HUES6 (cell line): ENCODE measurements at regions not wholly inside any gene's neighbourhood (a gene's known extent, or its start where the extent isn't known, plus 50 kb on each side); places are given as distances from the start of the nearest gene placed in this dataset.

ENCODE experiments used
- H3K27ac ChIP-seq: 2 replicates; pipeline ENCODE4 v1.7.0; 2013; ENCODE audit warnings: low read depth, mild to moderate bottlenecking, low read length, inconsistent platforms
- H3K27me3 ChIP-seq: 2 replicates; pipeline ENCODE4 v1.6.1; 2013; ENCODE audit warnings: low read length; ENCODE audit not compliant: control insufficient read depth, insufficient read depth
- H3K36me3 ChIP-seq: 2 replicates; pipeline ENCODE4 v1.6.1; 2013; ENCODE audit warnings: low read length; ENCODE audit not compliant: control insufficient read depth, insufficient read depth
- H3K4me1 ChIP-seq: 2 replicates; pipeline ENCODE4 v1.6.1; 2013; ENCODE audit warnings: low read length; ENCODE audit not compliant: control insufficient read depth, insufficient read depth
- H3K4me3 ChIP-seq: 2 replicates; pipeline ENCODE4 v1.5.1; 2013; ENCODE audit warnings: low read depth, low read length
- H3K9ac ChIP-seq: one replicate; pipeline ENCODE4 v1.6.1; 2013; ENCODE audit warnings: mild to moderate bottlenecking, low read length
- H3K9me3 ChIP-seq: 2 replicates; pipeline ENCODE4 v1.6.1; 2013; ENCODE audit warnings: low read depth, low read length; ENCODE audit not compliant: control insufficient read depth, insufficient read depth

- no peaks in the 10 kb centered on the region for H3K36me3 ChIP-seq
- H3K27me3 ChIP-seq = no peaks in the 10 kb centered on the region
These were observed 458.5 kb upstream of the DEPDC1 start for GRCh38 chr1:68955424-68955823.

GRCh38 chr1:68958958-68959357 is 462.1 kb upstream of the DEPDC1 start:
- Histone ChIP-seq H3K27me3 (no peaks in the 10 kb centered on the region), H3K4me3 (no peak overlapping the region), H3K36me3 (no peaks in the 10 kb centered on the region), H3K9me3 (no peaks in the 10 kb centered on the region), H3K9ac (no peak overlapping the region), H3K4me1 (peaks cover 22% of the 10 kb centered on the region), H3K27ac (no peak overlapping the region)

More at GRCh38 chr1:68955424-68955823, 458.5 kb upstream of the DEPDC1 start:
- Histone ChIP-seq H3K9me3 (no peaks in the 10 kb centered on the region), H3K9ac (no peak overlapping the region), H3K27ac (no peak overlapping the region), H3K4me3 (no peak overlapping the region), H3K4me1 (peaks cover 10% of the 10 kb centered on the region; the same call in 1 of the 2 replicates)

- Histone ChIP-seq H3K27me3 (no peaks in the 10 kb centered on the region), H3K4me3 (no peak overlapping the region), H3K36me3 (no peaks in the 10 kb centered on the region), H3K27ac (no peak overlapping the region), H3K9me3 (no peaks in the 10 kb centered on the region), H3K9ac (no peak overlapping the region), H3K4me1 (peaks cover 22% of the 10 kb centered on the region)
These were observed 462.7 kb upstream of the DEPDC1 start for GRCh38 chr1:68959461-68960030.

GRCh38 chr1:68961143-68961542 is 464.3 kb upstream of the DEPDC1 start:
- Histone ChIP-seq H3K36me3 (no peaks in the 10 kb centered on the region), H3K27ac (no peak overlapping the region), H3K4me3 (no peak overlapping the region), H3K9ac (no peak overlapping the region), H3K4me1 (peaks cover 22% of the 10 kb centered on the region), H3K9me3 (no peaks in the 10 kb centered on the region), H3K27me3 (no peaks in the 10 kb centered on the region)

GRCh38 chr1:68963353-68963752 is 466.5 kb upstream of the DEPDC1 start:
- Histone ChIP-seq H3K36me3 (no peaks in the 10 kb centered on the region), H3K4me1 (peaks cover 14% of the 10 kb centered on the region), H3K4me3 (no peak overlapping the region), H3K27me3 (no peaks in the 10 kb centered on the region), H3K27ac (no peak overlapping the region), H3K9me3 (no peaks in the 10 kb centered on the region), H3K9ac (no peak overlapping the region)

GRCh38 chr1:68969441-68969840 is 472.6 kb upstream of the DEPDC1 start:
- Histone ChIP-seq H3K4me3 (no peak overlapping the region), H3K36me3 (no peaks in the 10 kb centered on the region), H3K9ac (no peak overlapping the region), H3K4me1 (peaks cover 8% of the 10 kb centered on the region; the same call in 1 of the 2 replicates), H3K9me3 (no peaks in the 10 kb centered on the region), H3K27ac (no peak overlapping the region), H3K27me3 (no peaks in the 10 kb centered on the region)

- no peak overlapping the region for H3K4me3 ChIP-seq
- no peak overlapping the region for H3K27ac ChIP-seq
- peaks cover 11% of the 10 kb centered on the region for H3K4me1 ChIP-seq
- H3K27me3 ChIP-seq = no peaks in the 10 kb centered on the region
- H3K9ac ChIP-seq = no peak overlapping the region
- no peaks in the 10 kb centered on the region for H3K9me3 ChIP-seq
- H3K36me3 ChIP-seq = no peaks in the 10 kb centered on the region
These were observed 473.7 kb upstream of the DEPDC1 start for GRCh38 chr1:68970571-68970970.

GRCh38 chr1:68973459-68974244 is 476.8 kb upstream of the DEPDC1 start:
- H3K27ac ChIP-seq = no peak overlapping the region
- H3K9me3 ChIP-seq = no peaks in the 10 kb centered on the region
- H3K36me3 ChIP-seq = no peaks in the 10 kb centered on the region
- H3K4me1 ChIP-seq = peaks cover 35% of the 10 kb centered on the region
- H3K4me3 ChIP-seq = no peak overlapping the region
- no peak overlapping the region for H3K9ac ChIP-seq
- H3K27me3 ChIP-seq = no peaks in the 10 kb centered on the region

GRCh38 chr1:68974447-68974846 is 477.6 kb upstream of the DEPDC1 start:
- H3K27me3 ChIP-seq = no peaks in the 10 kb centered on the region
- H3K9me3 ChIP-seq = no peaks in the 10 kb centered on the region
- H3K27ac ChIP-seq = no peak overlapping the region
- H3K4me3 ChIP-seq = no peak overlapping the region
- no peaks in the 10 kb centered on the region for H3K36me3 ChIP-seq
- peaks cover 35% of the 10 kb centered on the region for H3K4me1 ChIP-seq
- H3K9ac ChIP-seq = no peak overlapping the region

- Histone ChIP-seq H3K9me3 (no peaks in the 10 kb centered on the region), H3K36me3 (no peaks in the 10 kb centered on the region), H3K9ac (no peak overlapping the region), H3K27me3 (no peaks in the 10 kb centered on the region), H3K4me1 (peaks cover 31% of the 10 kb centered on the region), H3K4me3 (no peak overlapping the region), H3K27ac (peak overlapping the region; percentile 79)
These were observed 478.5 kb upstream of the DEPDC1 start for GRCh38 chr1:68975212-68975933.
